ENCODE measurements at regions not wholly inside any gene's neighbourhood (a gene's known extent, or its start where the extent isn't known, plus 50 kb on each side); places are given as distances from the start of the nearest gene placed in this dataset.

DNA sequence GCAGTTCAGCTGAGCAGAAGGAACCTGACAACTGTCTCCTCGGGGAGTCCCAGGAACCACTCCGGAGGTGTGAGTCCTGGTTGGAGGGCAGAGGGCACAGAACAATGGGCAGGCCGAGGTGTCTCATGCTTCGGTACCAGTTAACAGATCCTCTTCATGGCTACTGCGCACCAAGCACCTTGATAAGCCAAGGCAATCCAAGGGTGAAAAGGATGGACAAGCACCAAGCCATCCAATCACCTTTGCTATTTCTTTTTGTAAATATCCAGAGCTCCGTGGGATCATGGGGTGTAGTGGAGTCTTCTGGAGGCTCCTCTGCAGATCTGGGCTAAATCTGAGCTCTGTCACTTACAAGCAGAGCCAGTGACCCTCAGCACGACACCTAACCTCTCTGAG, 233.5 kb downstream of the WDR11 start:
- H3K4me3 ChIP-seq (ENCODE audit: low read depth, low read length): no peak overlapping the region
- TF ChIP-seq, protein P1, sequence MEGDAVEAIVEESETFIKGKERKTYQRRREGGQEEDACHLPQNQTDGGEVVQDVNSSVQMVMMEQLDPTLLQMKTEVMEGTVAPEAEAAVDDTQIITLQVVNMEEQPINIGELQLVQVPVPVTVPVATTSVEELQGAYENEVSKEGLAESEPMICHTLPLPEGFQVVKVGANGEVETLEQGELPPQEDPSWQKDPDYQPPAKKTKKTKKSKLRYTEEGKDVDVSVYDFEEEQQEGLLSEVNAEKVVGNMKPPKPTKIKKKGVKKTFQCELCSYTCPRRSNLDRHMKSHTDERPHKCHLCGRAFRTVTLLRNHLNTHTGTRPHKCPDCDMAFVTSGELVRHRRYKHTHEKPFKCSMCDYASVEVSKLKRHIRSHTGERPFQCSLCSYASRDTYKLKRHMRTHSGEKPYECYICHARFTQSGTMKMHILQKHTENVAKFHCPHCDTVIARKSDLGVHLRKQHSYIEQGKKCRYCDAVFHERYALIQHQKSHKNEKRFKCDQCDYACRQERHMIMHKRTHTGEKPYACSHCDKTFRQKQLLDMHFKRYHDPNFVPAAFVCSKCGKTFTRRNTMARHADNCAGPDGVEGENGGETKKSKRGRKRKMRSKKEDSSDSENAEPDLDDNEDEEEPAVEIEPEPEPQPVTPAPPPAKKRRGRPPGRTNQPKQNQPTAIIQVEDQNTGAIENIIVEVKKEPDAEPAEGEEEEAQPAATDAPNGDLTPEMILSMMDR (IDR thresholded peaks at IDR 0.05; ENCODE audit: borderline replicate concordance, insufficient read depth, low read depth, low read length): no peak

DNA sequence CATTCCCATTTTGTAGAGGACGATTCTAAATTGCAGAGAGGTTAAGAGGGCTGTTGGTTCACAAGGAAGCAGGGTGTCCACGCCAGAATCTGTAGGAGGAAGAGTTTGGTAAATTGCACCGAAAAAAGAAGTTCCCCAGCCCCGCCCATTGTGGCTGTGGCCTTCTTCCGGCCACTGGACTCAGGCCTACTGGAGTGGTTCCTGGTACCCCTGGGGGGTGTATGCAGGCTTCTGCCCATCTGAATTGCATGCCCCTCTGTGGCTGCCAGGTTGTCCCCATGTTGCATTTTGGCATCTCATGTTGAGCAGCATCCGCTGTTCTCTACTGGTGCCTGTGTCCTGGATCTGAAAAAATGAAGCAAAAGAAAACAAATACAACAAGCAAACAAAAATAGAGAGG, 234.2 kb downstream of the WDR11 start:
- H3K4me3 ChIP-seq (ENCODE audit: low read depth, low read length): no peak overlapping the region
- TF ChIP-seq, protein P1 (IDR thresholded peaks at IDR 0.05; ENCODE audit: borderline replicate concordance, insufficient read depth, low read depth, low read length): no peak

DNA sequence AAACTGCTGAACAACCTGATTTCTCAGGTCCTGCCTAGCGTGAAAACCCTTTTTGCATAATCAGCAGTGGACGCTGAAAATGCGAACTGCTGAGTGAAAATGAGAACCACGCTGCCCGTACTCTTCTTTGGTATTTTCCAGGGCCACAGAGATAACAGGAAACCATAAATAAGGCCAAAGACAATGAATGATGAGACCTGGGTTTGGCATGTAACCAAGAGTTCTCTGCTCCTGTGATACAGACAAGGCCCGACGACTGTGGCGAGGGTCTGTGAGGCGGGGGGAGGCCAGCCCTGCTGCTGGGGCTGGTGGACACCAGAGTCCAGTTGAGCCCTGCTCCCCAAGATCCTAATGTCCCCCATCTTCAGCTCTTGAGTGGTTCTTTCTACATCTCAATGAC, 236.0 kb downstream of the WDR11 start:
- TF ChIP-seq, protein P1 (IDR thresholded peaks at IDR 0.05; ENCODE audit: borderline replicate concordance, insufficient read depth, low read depth, low read length): no peak
- no peak overlapping the region for H3K4me3 ChIP-seq (ENCODE audit: low read depth, low read length)

DNA sequence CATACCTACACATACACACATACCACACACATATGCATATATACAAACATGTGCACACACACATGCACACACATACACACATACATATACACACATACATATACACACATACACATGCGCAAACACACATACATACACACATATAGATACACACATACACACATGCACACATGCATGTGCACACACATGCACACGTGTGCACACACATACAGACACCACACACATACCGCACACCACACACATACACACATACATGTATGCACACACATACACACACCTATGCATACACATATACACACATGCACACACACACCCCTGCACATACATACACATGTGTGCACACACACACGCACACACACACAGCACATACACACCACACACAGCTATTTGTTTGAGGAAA, 236.5 kb downstream of the WDR11 start:
- no peak overlapping the region for H3K4me3 ChIP-seq (ENCODE audit: low read depth, low read length)
- TF ChIP-seq, protein P1 (IDR thresholded peaks at IDR 0.05; ENCODE audit: borderline replicate concordance, insufficient read depth, low read depth, low read length): no peak

DNA sequence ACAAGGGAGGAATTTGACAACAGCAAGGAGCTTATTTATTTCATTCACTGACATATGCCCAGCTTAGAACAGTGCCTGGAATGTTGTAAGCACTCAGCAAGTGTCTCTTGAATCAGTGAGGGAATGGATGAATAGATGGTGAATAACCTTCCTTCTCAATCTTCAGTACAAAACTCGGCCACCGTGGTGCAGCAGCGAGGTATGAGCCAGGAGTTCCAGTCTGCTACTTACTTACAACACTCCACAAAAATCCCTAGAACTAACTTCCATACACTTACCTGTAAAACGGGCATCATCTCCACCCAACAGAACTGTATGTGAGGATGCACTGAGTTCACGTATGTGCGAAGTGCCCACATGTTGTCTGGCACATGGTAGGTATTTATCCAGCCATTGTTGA, 237.4 kb downstream of the WDR11 start:
- TF ChIP-seq, protein P1 (IDR thresholded peaks at IDR 0.05; ENCODE audit: borderline replicate concordance, insufficient read depth, low read depth, low read length): no peak
- H3K4me3 ChIP-seq (ENCODE audit: low read depth, low read length): no peak overlapping the region

DNA sequence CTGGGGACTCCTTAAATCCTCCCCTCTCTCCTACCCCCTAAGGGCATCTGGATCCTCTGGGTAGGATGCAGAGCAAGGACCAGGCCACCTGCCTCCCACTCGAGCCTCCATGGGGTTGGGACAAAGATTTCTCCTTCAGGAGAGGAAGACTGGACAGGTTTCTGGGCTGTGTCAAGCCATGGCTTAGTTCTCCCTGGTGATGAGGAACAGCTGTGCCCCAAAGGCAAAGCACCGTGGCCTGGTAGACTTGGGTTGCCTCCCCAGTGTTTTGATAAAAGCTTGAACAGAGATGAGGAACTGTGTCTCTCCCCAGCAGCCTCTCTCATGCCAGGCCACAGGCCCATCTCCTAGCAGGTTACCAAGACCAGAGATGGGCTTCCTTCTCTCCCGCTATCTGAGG, 238.3 kb downstream of the WDR11 start:
- no peak overlapping the region for H3K4me3 ChIP-seq (ENCODE audit: low read depth, low read length)
- TF ChIP-seq, protein P1 (IDR thresholded peaks at IDR 0.05; ENCODE audit: borderline replicate concordance, insufficient read depth, low read depth, low read length): no peak

DNA sequence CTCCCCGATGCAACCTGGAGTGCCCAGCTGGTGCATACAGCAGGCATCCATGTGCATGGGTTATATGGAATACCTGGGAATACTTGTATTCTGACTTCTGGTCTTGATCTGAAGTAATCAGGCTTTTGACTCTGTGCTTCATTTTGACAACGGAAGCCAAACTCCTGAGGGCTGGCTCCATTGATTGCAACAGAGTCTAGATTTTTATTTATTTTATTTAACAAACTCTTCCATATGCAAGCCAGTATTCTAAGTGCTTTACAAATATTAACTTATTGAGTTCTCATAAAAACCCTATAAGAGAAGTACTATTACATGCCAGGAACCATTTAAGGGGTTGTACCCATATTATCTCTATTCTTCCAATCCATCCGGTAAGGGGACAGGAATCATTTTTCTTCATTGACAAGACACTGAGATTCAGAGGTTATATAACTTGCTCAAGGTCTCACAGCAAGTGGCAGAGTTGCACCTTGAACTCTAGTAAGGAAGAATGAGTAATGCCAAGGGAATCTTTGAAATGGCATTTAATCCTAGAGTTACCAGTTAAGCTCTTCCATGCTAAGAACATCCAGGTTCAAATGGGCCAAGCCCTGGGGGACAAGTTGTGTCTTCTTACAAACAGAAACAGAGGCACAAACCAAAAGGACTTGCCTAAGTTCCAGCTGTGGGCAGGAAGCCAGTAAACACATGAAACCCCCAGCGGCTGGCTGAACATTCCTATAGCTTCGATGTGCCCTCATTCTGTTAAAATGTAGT, 241.0 kb downstream of the WDR11 start:
- TF ChIP-seq, protein P1 (IDR thresholded peaks at IDR 0.05; ENCODE audit: borderline replicate concordance, insufficient read depth, low read depth, low read length): no peak
- no peak overlapping the region for H3K4me3 ChIP-seq (ENCODE audit: low read depth, low read length)
